Fibroblast of peridontal ligament (primary cell): ENCODE measurements at regions not wholly inside any gene's neighbourhood (a gene's known extent, or its start where the extent isn't known, plus 50 kb on each side); places are given as distances from the start of the nearest gene placed in this dataset.
"Not testable (repeated sequence)": the region's sequence is repeated elsewhere in the genome, so short reads cannot be mapped to it uniquely, and the experiment has no call there.

ENCODE experiments used
- DNase-seq: peaks from one replicate; pipeline ENCODE4 v3.0.0-alpha.2; 2010; ENCODE audit errors: extremely low read depth

- DNase-seq: no peak
Measured at GRCh38 chr1:181202986-181203555, 114.6 kb downstream of the IER5 start.

- no peak for DNase-seq
Measured at GRCh38 chr1:181204530-181204929, 116.0 kb downstream of the IER5 start.

- no peak for DNase-seq
Measured at GRCh38 chr1:181205901-181206300, 117.4 kb downstream of the IER5 start.

- DNase-seq: no peak
Measured at GRCh38 chr1:181206513-181206912, 118.0 kb downstream of the IER5 start.

- no peak for DNase-seq
Measured at GRCh38 chr1:181206979-181207790, 118.7 kb downstream of the IER5 start.

- DNase-seq: no peak
Measured at GRCh38 chr1:181208083-181208482, 119.6 kb downstream of the IER5 start.

GRCh38 chr1:181208967-181209366 is 120.5 kb downstream of the IER5 start:
- no peak for DNase-seq

GRCh38 chr1:181213056-181213455 is 124.6 kb downstream of the IER5 start:
- no peak for DNase-seq

GRCh38 chr1:181216591-181216994 is 128.1 kb downstream of the IER5 start:
- no peak for DNase-seq

GRCh38 chr1:181219938-181220337 is 131.4 kb downstream of the IER5 start:
- peak; percentile 1 for DNase-seq

GRCh38 chr1:181221078-181221477 is 132.6 kb downstream of the IER5 start:
- DNase-seq: no peak

- no peak for DNase-seq
Measured at GRCh38 chr1:181222972-181223505, 134.5 kb downstream of the IER5 start.

GRCh38 chr1:181226728-181227127 is 138.2 kb downstream of the IER5 start:
- not testable (repeated sequence) for DNase-seq

- DNase-seq: no peak
Measured at GRCh38 chr1:181239086-181239485, 150.6 kb downstream of the IER5 start.

GRCh38 chr1:181246320-181246719 is 157.8 kb downstream of the IER5 start:
- not testable (repeated sequence) for DNase-seq

- not testable (repeated sequence) for DNase-seq
Measured at GRCh38 chr1:181248361-181248760, 159.9 kb downstream of the IER5 start.

GRCh38 chr1:181249186-181249585 is 160.7 kb downstream of the IER5 start:
- DNase-seq: no peak

GRCh38 chr1:181250038-181250437 is 161.5 kb downstream of the IER5 start:
- DNase-seq: no peak

GRCh38 chr1:181251001-181251712 is 162.7 kb downstream of the IER5 start:
- DNase-seq: peak; percentile 15

- DNase-seq: no peak
Measured at GRCh38 chr1:181251713-181252075, 163.2 kb downstream of the IER5 start.

- DNase-seq: not testable (repeated sequence)
Measured at GRCh38 chr1:181253601-181254000, 165.1 kb downstream of the IER5 start.

GRCh38 chr1:181255270-181255929 is 166.9 kb downstream of the IER5 start:
- peak; percentile 94 for DNase-seq
